ENCODE measurements at regions not wholly inside any gene's neighbourhood (a gene's known extent, or its start where the extent isn't known, plus 50 kb on each side); places are given as distances from the start of the nearest gene placed in this dataset.

GRCh38 chr2:183533021-183533420, 408.8 kb downstream of the NUP35 start:
- TF ChIP-seq EZH2 (IDR thresholded peaks at IDR 0.05) (no peak), MAX (IDR thresholded peaks at IDR 0.05) (no peak), CTCF (IDR thresholded peaks at IDR 0.05 in 2 of 3, conservative IDR thresholded peaks at IDR 0.05 in 1 of 3; ENCODE audit: borderline replicate concordance in 1 of 3, insufficient read depth in 1 of 3, low read depth in 2 of 3, low read length in 2 of 3) (no peak), RAD21 (IDR thresholded peaks at IDR 0.05; ENCODE audit: low read depth) (no peak), POLR2AphosphoS5 (IDR thresholded peaks at IDR 0.05; ENCODE audit: low read depth, low read length) (no peak), ZBTB33 (IDR thresholded peaks at IDR 0.05; ENCODE audit: extremely low read depth, insufficient replicate concordance, low read length) (no peak), POLR2A (IDR thresholded peaks at IDR 0.05; ENCODE audit: borderline replicate concordance, extremely low read depth, insufficient read depth, insufficient read length) (no peak)
